WTC11 (cell line): ENCODE measurements at regions not wholly inside any gene's neighbourhood (a gene's known extent, or its start where the extent isn't known, plus 50 kb on each side); places are given as distances from the start of the nearest gene placed in this dataset.

Experiments
- MAX ChIP-seq: sonication (generic); formaldehyde crosslinking; IDR thresholded peaks from 2 replicates; pipeline ENCODE4 v1.8.0; 2022; ENCODE audit warnings: mild to moderate bottlenecking, missing genetic modification reagents
- SMAD3 ChIP-seq: sonication (generic); formaldehyde crosslinking; IDR thresholded peaks from 2 replicates; pipeline ENCODE4 v1.8.0; 2022; ENCODE audit warnings: missing genetic modification reagents, mild to moderate bottlenecking, borderline replicate concordance
- USF2 ChIP-seq: sonication (generic); formaldehyde crosslinking; IDR thresholded peaks from 2 replicates; pipeline ENCODE4 v1.8.1; 2023; ENCODE audit warnings: mild to moderate bottlenecking, missing genetic modification reagents, moderate library complexity

DNA sequence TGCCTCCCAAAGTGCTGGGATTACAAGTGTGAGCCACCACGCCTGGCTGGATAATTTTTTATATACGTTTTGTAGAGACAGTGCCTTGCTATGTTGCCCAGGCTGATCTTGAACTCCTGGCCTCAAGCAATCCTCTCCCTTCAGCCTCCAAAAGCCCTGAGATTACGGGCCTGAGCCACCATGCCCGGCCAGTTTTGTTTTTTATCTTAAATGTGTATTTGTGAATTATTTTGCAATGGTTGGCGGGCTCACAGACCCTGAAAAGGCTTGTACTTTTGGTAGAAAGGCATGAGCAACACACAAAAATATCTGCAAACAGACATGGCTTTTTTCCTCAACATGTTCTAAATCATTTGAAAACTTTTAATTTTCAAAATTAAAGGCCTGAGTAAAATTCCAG is 73.4 kb upstream of the TMEM18 start:
- no peak for TF ChIP-seq SMAD3 (CRISPR knock-in tag)
- no peak for TF ChIP-seq USF2 (CRISPR knock-in tag)
- no peak for TF ChIP-seq MAX (CRISPR knock-in tag)
